GM06990 (cell line): ENCODE measurements at regions not wholly inside any gene's neighbourhood (a gene's known extent, or its start where the extent isn't known, plus 50 kb on each side); places are given as distances from the start of the nearest gene placed in this dataset.

Experiments
- DNase-seq: peaks from one replicate; pipeline ENCODE4 v3.0.0-alpha.2; 2011; ENCODE audit not compliant: insufficient read length; ENCODE audit errors: extremely low read depth
- H3K27me3 ChIP-seq: replicated peaks from 2 replicates; pipeline ENCODE4 v1.6.0; 2011; ENCODE audit warnings: low read length; ENCODE audit not compliant: control insufficient read depth, insufficient read depth
- H3K36me3 ChIP-seq: 2 replicates; pipeline ENCODE4 v1.5.1; 2011; ENCODE audit warnings: low read length; ENCODE audit not compliant: control insufficient read depth, insufficient read depth
- H3K4me3 ChIP-seq: replicated peaks from 2 replicates; pipeline ENCODE4 v1.5.1; 2011; ENCODE audit warnings: low read depth, mild to moderate bottlenecking, control low read depth, low read length
- CTCF ChIP-seq: IDR thresholded peaks from 2 replicates; pipeline ENCODE4 v1.5.1; 2011; ENCODE audit warnings: low read length, control low read depth, mild to moderate bottlenecking, inconsistent platforms; ENCODE audit not compliant: insufficient read depth, poor library complexity, severe bottlenecking

- Histone ChIP-seq H3K27me3 (no peaks in the 10 kb centered on the region), H3K4me3 (no peak overlapping the region), H3K36me3 (no peaks in the 10 kb centered on the region)
- no peak for DNase-seq
- TF ChIP-seq CTCF: no peak
Observed at GRCh38 chr11:27783701-27784355, 83.6 kb upstream of the BDNF start.

- H3K27me3 ChIP-seq: no peaks in the 10 kb centered on the region
- no peak overlapping the region for H3K4me3 ChIP-seq
- no peaks in the 10 kb centered on the region for H3K36me3 ChIP-seq
- no peak for TF ChIP-seq CTCF
- DNase-seq: no peak
Observed at GRCh38 chr11:27777033-27777432, 76.8 kb upstream of the BDNF start.

- H3K4me3 ChIP-seq: no peak overlapping the region
- TF ChIP-seq CTCF: no peak
Observed at GRCh38 chr11:27773884-27774283, 73.6 kb upstream of the BDNF start.

GRCh38 chr11:27771516-27771915 is 71.3 kb upstream of the BDNF start:
- Histone ChIP-seq H3K4me3 (no peak overlapping the region), H3K36me3 (no peaks in the 10 kb centered on the region), H3K27me3 (no peaks in the 10 kb centered on the region)
- no peak for TF ChIP-seq CTCF
- no peak for DNase-seq

More at GRCh38 chr11:27773884-27774283, 73.6 kb upstream of the BDNF start:
- Histone ChIP-seq H3K36me3 (no peaks in the 10 kb centered on the region), H3K27me3 (no peaks in the 10 kb centered on the region)
- DNase-seq: no peak

- H3K36me3 ChIP-seq: no peaks in the 10 kb centered on the region
- H3K4me3 ChIP-seq: no peak overlapping the region
- TF ChIP-seq CTCF: no peak
- no peak for DNase-seq
- H3K27me3 ChIP-seq: no peaks in the 10 kb centered on the region
Observed at GRCh38 chr11:27770576-27770975, 70.3 kb upstream of the BDNF start.

GRCh38 chr11:27763736-27764135 is 63.5 kb upstream of the BDNF start:
- no peaks in the 10 kb centered on the region for H3K36me3 ChIP-seq
- no peak overlapping the region for H3K4me3 ChIP-seq
- no peaks in the 10 kb centered on the region for H3K27me3 ChIP-seq
- TF ChIP-seq CTCF: no peak
- DNase-seq: no peak
